Cardiac muscle cell (in vitro differentiated cells and primary cell): ENCODE measurements at regions not wholly inside any gene's neighbourhood (a gene's known extent, or its start where the extent isn't known, plus 50 kb on each side); places are given as distances from the start of the nearest gene placed in this dataset.
A peak's percentile ranks its signal among the peaks of the same experiment; 100 is the strongest.

Source experiments
- DNase-seq, 2 donors: peaks; one replicate each; pipeline versions ENCODE4 v3.0.0 to v3.0.0-alpha.2; 2010 to 2017; ENCODE audit warnings: low read depth in 1 of 2, low spot score in 1 of 2
- H3K27ac ChIP-seq: fragments of 200-600 bp; sonication (generic); 2 replicates; pipeline ENCODE4 v1.5.1; 2016
- H3K27me3 ChIP-seq: fragments of 200-600 bp; sonication (generic); 2 replicates; pipeline ENCODE4 v1.6.0; 2016; ENCODE audit warnings: control low read depth
- H3K36me3 ChIP-seq: fragments of 200-600 bp; sonication (generic); 2 replicates; pipeline ENCODE4 v1.5.1; 2016; ENCODE audit warnings: control low read depth
- H3K4me1 ChIP-seq: fragments of 200-600 bp; sonication (generic); 2 replicates; pipeline ENCODE4 v1.8.1; 2017; ENCODE audit warnings: low read depth, mild to moderate bottlenecking, mixed run types
- H3K4me3 ChIP-seq: fragments of 200-600 bp; sonication (generic); 2 replicates; pipeline ENCODE4 v1.5.1; 2016; ENCODE audit warnings: mild to moderate bottlenecking
- H3K9me3 ChIP-seq: fragments of 200-600 bp; sonication (generic); 2 replicates; pipeline ENCODE4 v1.5.1; 2017; ENCODE audit warnings: low read depth, mild to moderate bottlenecking, control low read depth
- CTCF ChIP-seq: IDR thresholded peaks from 2 replicates; pipeline ENCODE4 v1.5.1; 2012; ENCODE audit warnings: low read depth, mild to moderate bottlenecking, low read length

- TF ChIP-seq CTCF: no peak
- no peaks in the 10 kb centered on the region for H3K9me3 ChIP-seq
- H3K36me3 ChIP-seq: no peaks in the 10 kb centered on the region
- H3K4me3 ChIP-seq: no peak overlapping the region
- H3K27me3 ChIP-seq: no peaks in the 10 kb centered on the region
- H3K4me1 ChIP-seq: no peaks in the 10 kb centered on the region
- H3K27ac ChIP-seq: no peak overlapping the region
- DNase-seq: no peak
These were observed 50.3 kb upstream of the PTPRK start for GRCh38 chr6:128570680-128571063.

DNA sequence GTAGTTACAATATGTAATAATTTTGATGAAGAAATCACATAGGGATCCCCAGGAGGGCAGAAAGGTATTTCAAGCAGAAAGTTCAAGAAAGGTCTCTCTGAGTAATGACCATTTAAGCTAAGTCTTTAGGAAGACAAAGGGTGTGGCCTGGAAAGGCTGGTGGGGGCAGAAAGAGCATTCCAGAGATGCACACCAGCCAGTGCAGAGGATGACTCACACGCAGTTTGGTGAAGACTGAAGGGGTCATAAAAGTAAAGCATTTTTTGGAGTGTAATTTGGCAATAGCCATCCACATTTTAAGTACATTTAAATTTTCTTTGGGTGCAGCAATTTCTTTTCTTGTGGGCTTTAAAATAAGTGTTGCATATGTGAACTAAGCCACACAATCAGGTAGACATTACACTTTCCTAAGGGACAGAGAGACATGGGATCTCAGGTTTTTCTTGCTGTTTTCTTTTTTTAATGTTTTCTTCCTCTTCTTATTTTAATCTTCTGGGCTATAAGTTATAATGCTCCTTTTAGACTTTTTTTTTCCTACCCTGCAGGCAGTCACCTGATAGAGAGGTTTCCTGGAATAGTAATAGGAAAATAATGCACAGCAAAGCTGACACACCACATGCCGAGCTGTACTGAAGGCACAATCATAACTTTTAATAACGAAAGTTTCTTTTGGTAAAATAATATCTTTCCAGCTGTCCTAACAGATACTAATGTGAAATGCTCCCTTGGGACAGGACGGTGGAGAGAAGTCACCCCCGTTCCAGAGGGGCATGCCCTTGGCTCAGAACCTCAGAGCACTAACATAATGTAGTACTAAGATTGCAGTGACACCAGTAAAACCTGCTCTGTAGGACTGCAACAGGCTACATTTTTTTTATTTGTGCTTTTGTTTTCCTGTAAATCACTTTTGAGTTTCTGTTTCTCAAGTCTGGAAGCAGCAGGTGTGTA, 49.6 kb upstream of the PTPRK start:
- Histone ChIP-seq H3K9me3 (no peaks in the 10 kb centered on the region), H3K36me3 (no peaks in the 10 kb centered on the region), H3K27me3 (no peaks in the 10 kb centered on the region), H3K4me1 (no peaks in the 10 kb centered on the region), H3K27ac (no peak overlapping the region), H3K4me3 (no peak overlapping the region)
- peak in 1 of 2 donors; percentile 79 for DNase-seq
- TF ChIP-seq CTCF: no peak
